ENCODE measurements at regions not wholly inside any gene's neighbourhood (a gene's known extent, or its start where the extent isn't known, plus 50 kb on each side); places are given as distances from the start of the nearest gene placed in this dataset.
A peak's percentile ranks its signal among the peaks of the same experiment; 100 is the strongest.

DNA sequence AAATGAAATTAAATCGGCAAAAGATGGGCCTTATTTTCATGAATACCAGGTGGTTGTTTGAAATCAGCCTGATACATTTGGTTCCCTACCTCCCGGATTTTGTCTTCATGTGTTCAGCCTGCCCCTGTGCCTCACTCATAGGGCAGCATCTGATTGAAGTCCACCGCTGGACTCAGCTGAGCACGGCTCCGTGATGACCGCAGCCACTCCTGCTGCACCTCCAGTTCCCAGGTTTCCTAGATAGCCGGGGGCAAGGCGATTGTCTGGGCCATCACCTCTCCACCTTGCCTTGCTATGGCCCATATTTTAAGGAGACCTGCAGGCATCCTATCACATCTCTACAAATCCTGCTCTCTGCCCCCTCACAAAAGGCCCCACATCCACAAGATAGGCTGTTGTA lies 563.8 kb downstream of the NUF2 start:
- no peak overlapping the region for H2AK5ac ChIP-seq (ENCODE audit: low read length, severe bottlenecking)
- H3K14ac ChIP-seq (ENCODE audit: low read length in 2 of 2), result no peak overlapping the region
- H2BK15ac ChIP-seq (ENCODE audit: low read depth, poor library complexity, severe bottlenecking), result no peak overlapping the region
- H3K4ac ChIP-seq (ENCODE audit: low read depth in 1 of 2, low read length in 2 of 2), result no peak overlapping the region
- H2BK120ac ChIP-seq (ENCODE audit: low read depth, low read length), result no peak overlapping the region
- no peaks in the 10 kb centered on the region for H3K4me1 ChIP-seq (ENCODE audit: control insufficient read depth, insufficient read depth, low read depth, low read length)
- no peak overlapping the region for H2BK5ac ChIP-seq (ENCODE audit: low read depth, low read length, poor library complexity, severe bottlenecking)
- H2AFZ ChIP-seq (ENCODE audit: low read depth, low read length), result no peak overlapping the region
- no peak overlapping the region for H3K23ac ChIP-seq (ENCODE audit: low read length in 2 of 2)
- no peaks in the 10 kb centered on the region for H3K79me1 ChIP-seq (replicated peaks; ENCODE audit: low read length, poor library complexity, severe bottlenecking)
- H3K9ac ChIP-seq (ENCODE audit: low read length), result no peak overlapping the region
- H3K18ac ChIP-seq (ENCODE audit: low read depth in 1 of 2, low read length in 2 of 2), result no peak overlapping the region
- no peak overlapping the region for H4K8ac ChIP-seq (ENCODE audit: low read length)
- H3K27me3 ChIP-seq (ENCODE audit: control insufficient read depth in 1 of 2, insufficient read depth in 1 of 2, low read length in 2 of 2), result no peaks in the 10 kb centered on the region
- no peak overlapping the region for H3K4me2 ChIP-seq (ENCODE audit: low read length, poor library complexity, severe bottlenecking)
- DNase-seq, result no peak
- WGBS, result 92% methylated on average over 8 of the region's 8 CpGs
- no peak overlapping the region for H4K91ac ChIP-seq (ENCODE audit: low read length)
- no peak overlapping the region for H2BK12ac ChIP-seq (ENCODE audit: low read length in 2 of 2)
- no peak overlapping the region for H3K4me3 ChIP-seq (ENCODE audit: insufficient read depth in 1 of 2, low read depth in 1 of 2, low read length in 2 of 2)
- H3K27ac ChIP-seq (ENCODE audit: low read length, poor library complexity, severe bottlenecking), result no peak overlapping the region
- no peaks in the 10 kb centered on the region for H3K36me3 ChIP-seq (ENCODE audit: control insufficient read depth in 1 of 2, insufficient read depth in 2 of 2, low read depth in 1 of 2, low read length in 2 of 2)
- H3K9me3 ChIP-seq (ENCODE audit: control insufficient read depth, low read length), result no peaks in the 10 kb centered on the region

- no peaks in the 10 kb centered on the region for H3K4me1 ChIP-seq (ENCODE audit: control insufficient read depth, insufficient read depth, low read depth, low read length)
- no peak overlapping the region for H3K4ac ChIP-seq (ENCODE audit: low read depth in 1 of 2, low read length in 2 of 2)
- no peak overlapping the region for H3K4me3 ChIP-seq (ENCODE audit: insufficient read depth in 1 of 2, low read depth in 1 of 2, low read length in 2 of 2)
- H2BK12ac ChIP-seq (ENCODE audit: low read length in 2 of 2), result no peak overlapping the region
- no peak overlapping the region for H3K18ac ChIP-seq (ENCODE audit: low read depth in 1 of 2, low read length in 2 of 2)
- no peak overlapping the region for H3K23ac ChIP-seq (ENCODE audit: low read length in 2 of 2)
- H2BK15ac ChIP-seq (ENCODE audit: low read depth, poor library complexity, severe bottlenecking), result no peak overlapping the region
- no peak overlapping the region for H2AK5ac ChIP-seq (ENCODE audit: low read length, severe bottlenecking)
- no peak overlapping the region for H2BK5ac ChIP-seq (ENCODE audit: low read depth, low read length, poor library complexity, severe bottlenecking)
- no peak overlapping the region for H3K9ac ChIP-seq (ENCODE audit: low read length)
- H4K8ac ChIP-seq (ENCODE audit: low read length), result no peak overlapping the region
- no peaks in the 10 kb centered on the region for H3K36me3 ChIP-seq (ENCODE audit: control insufficient read depth in 1 of 2, insufficient read depth in 2 of 2, low read depth in 1 of 2, low read length in 2 of 2)
- H3K14ac ChIP-seq (ENCODE audit: low read length in 2 of 2), result no peak overlapping the region
- H2AFZ ChIP-seq (ENCODE audit: low read depth, low read length), result no peak overlapping the region
- 61% methylated on average over 1 of the region's 1 CpG for WGBS
- no peak overlapping the region for H3K27ac ChIP-seq (ENCODE audit: low read length, poor library complexity, severe bottlenecking)
- H3K27me3 ChIP-seq (ENCODE audit: control insufficient read depth in 1 of 2, insufficient read depth in 1 of 2, low read length in 2 of 2), result no peaks in the 10 kb centered on the region
- H4K91ac ChIP-seq (ENCODE audit: low read length), result no peak overlapping the region
- no peak for DNase-seq
- no peak overlapping the region for H3K4me2 ChIP-seq (ENCODE audit: low read length, poor library complexity, severe bottlenecking)
- H2BK120ac ChIP-seq (ENCODE audit: low read depth, low read length), result no peak overlapping the region
- no peaks in the 10 kb centered on the region for H3K9me3 ChIP-seq (ENCODE audit: control insufficient read depth, low read length)
- H3K79me1 ChIP-seq (replicated peaks; ENCODE audit: low read length, poor library complexity, severe bottlenecking), result no peaks in the 10 kb centered on the region
Observed at GRCh38 chr1:163896001-163896400, 574.2 kb downstream of the NUF2 start.

GRCh38 chr1:163897412-163898155 lies 575.8 kb downstream of the NUF2 start:
- no peak overlapping the region for H2AK5ac ChIP-seq (ENCODE audit: low read length, severe bottlenecking)
- no peak overlapping the region for H3K4ac ChIP-seq (ENCODE audit: low read depth in 1 of 2, low read length in 2 of 2)
- H3K9me3 ChIP-seq (ENCODE audit: control insufficient read depth, low read length), result no peaks in the 10 kb centered on the region
- no peak overlapping the region for H3K18ac ChIP-seq (ENCODE audit: low read depth in 1 of 2, low read length in 2 of 2)
- no peak overlapping the region for H3K4me2 ChIP-seq (ENCODE audit: low read length, poor library complexity, severe bottlenecking)
- H2BK12ac ChIP-seq (ENCODE audit: low read length in 2 of 2), result no peak overlapping the region
- peak overlapping the region in 1 of 2 experiments; percentile 2 for H3K4me3 ChIP-seq (ENCODE audit: insufficient read depth in 1 of 2, low read depth in 1 of 2, low read length in 2 of 2)
- WGBS, result 88% methylated on average over 5 of the region's 5 CpGs
- H4K91ac ChIP-seq (ENCODE audit: low read length), result no peak overlapping the region
- DNase-seq, result no peak
- H2BK15ac ChIP-seq (ENCODE audit: low read depth, poor library complexity, severe bottlenecking), result no peak overlapping the region
- H3K27me3 ChIP-seq (ENCODE audit: control insufficient read depth in 1 of 2, insufficient read depth in 1 of 2, low read length in 2 of 2), result no peaks in the 10 kb centered on the region
- peak overlapping the region; percentile 70 for H3K9ac ChIP-seq (ENCODE audit: low read length)
- H3K79me1 ChIP-seq (replicated peaks; ENCODE audit: low read length, poor library complexity, severe bottlenecking), result no peaks in the 10 kb centered on the region
- H3K14ac ChIP-seq (ENCODE audit: low read length in 2 of 2), result no peak overlapping the region
- no peak overlapping the region for H2BK5ac ChIP-seq (ENCODE audit: low read depth, low read length, poor library complexity, severe bottlenecking)
- H3K4me1 ChIP-seq (ENCODE audit: control insufficient read depth, insufficient read depth, low read depth, low read length), result no peaks in the 10 kb centered on the region
- H3K27ac ChIP-seq (ENCODE audit: low read length, poor library complexity, severe bottlenecking), result no peak overlapping the region
- H3K23ac ChIP-seq (ENCODE audit: low read length in 2 of 2), result no peak overlapping the region
- H2BK120ac ChIP-seq (ENCODE audit: low read depth, low read length), result no peak overlapping the region
- no peak overlapping the region for H4K8ac ChIP-seq (ENCODE audit: low read length)
- H3K36me3 ChIP-seq (ENCODE audit: control insufficient read depth in 1 of 2, insufficient read depth in 2 of 2, low read depth in 1 of 2, low read length in 2 of 2), result no peaks in the 10 kb centered on the region
- H2AFZ ChIP-seq (ENCODE audit: low read depth, low read length), result no peak overlapping the region

GRCh38 chr1:163906283-163906682 lies 584.5 kb downstream of the NUF2 start:
- no peaks in the 10 kb centered on the region for H3K36me3 ChIP-seq (ENCODE audit: control insufficient read depth in 1 of 2, insufficient read depth in 2 of 2, low read depth in 1 of 2, low read length in 2 of 2)
- H3K4me2 ChIP-seq (ENCODE audit: low read length, poor library complexity, severe bottlenecking), result no peak overlapping the region
- H4K8ac ChIP-seq (ENCODE audit: low read length), result no peak overlapping the region
- H3K27me3 ChIP-seq (ENCODE audit: control insufficient read depth in 1 of 2, insufficient read depth in 1 of 2, low read length in 2 of 2), result no peaks in the 10 kb centered on the region
- H3K14ac ChIP-seq (ENCODE audit: low read length in 2 of 2), result no peak overlapping the region
- no peak overlapping the region for H2AK5ac ChIP-seq (ENCODE audit: low read length, severe bottlenecking)
- no peak overlapping the region for H3K4me3 ChIP-seq (ENCODE audit: insufficient read depth in 1 of 2, low read depth in 1 of 2, low read length in 2 of 2)
- H3K27ac ChIP-seq (ENCODE audit: low read length, poor library complexity, severe bottlenecking), result no peak overlapping the region
- H3K9ac ChIP-seq (ENCODE audit: low read length), result no peak overlapping the region
- H3K9me3 ChIP-seq (ENCODE audit: control insufficient read depth, low read length), result no peaks in the 10 kb centered on the region
- no peak overlapping the region for H2BK5ac ChIP-seq (ENCODE audit: low read depth, low read length, poor library complexity, severe bottlenecking)
- H3K23ac ChIP-seq (ENCODE audit: low read length in 2 of 2), result no peak overlapping the region
- no peaks in the 10 kb centered on the region for H3K79me1 ChIP-seq (replicated peaks; ENCODE audit: low read length, poor library complexity, severe bottlenecking)
- no peak overlapping the region for H2BK15ac ChIP-seq (ENCODE audit: low read depth, poor library complexity, severe bottlenecking)
- H2AFZ ChIP-seq (ENCODE audit: low read depth, low read length), result no peak overlapping the region
- no peak for DNase-seq
- H3K4ac ChIP-seq (ENCODE audit: low read depth in 1 of 2, low read length in 2 of 2), result no peak overlapping the region
- H3K4me1 ChIP-seq (ENCODE audit: control insufficient read depth, insufficient read depth, low read depth, low read length), result no peaks in the 10 kb centered on the region
- H3K18ac ChIP-seq (ENCODE audit: low read depth in 1 of 2, low read length in 2 of 2), result no peak overlapping the region
- no peak overlapping the region for H2BK120ac ChIP-seq (ENCODE audit: low read depth, low read length)
- H2BK12ac ChIP-seq (ENCODE audit: low read length in 2 of 2), result no peak overlapping the region
- no peak overlapping the region for H4K91ac ChIP-seq (ENCODE audit: low read length)

Measured in mesenchymal stem cell (in vitro differentiated cells and primary cell).